Loucy (cell line): ENCODE measurements at regions not wholly inside any gene's neighbourhood (a gene's known extent, or its start where the extent isn't known, plus 50 kb on each side); places are given as distances from the start of the nearest gene placed in this dataset.

Source experiments
- EZH2phosphoT487 ChIP-seq: fragments of 200-600 bp; IDR thresholded peaks from 2 replicates; pipeline ENCODE4 v1.6.1; 2018; ENCODE audit warnings: antibody characterized with exemption, mild to moderate bottlenecking, moderate library complexity, borderline replicate concordance
- TF ChIP-seq, protein P1 (sequence below): fragments of 200-600 bp; sonication (generic); conservative IDR thresholded peaks from 2 replicates; pipeline ENCODE4 v1.5.1; 2014; ENCODE audit warnings: mild to moderate bottlenecking, antibody characterized with exemption, low read length

DNA sequence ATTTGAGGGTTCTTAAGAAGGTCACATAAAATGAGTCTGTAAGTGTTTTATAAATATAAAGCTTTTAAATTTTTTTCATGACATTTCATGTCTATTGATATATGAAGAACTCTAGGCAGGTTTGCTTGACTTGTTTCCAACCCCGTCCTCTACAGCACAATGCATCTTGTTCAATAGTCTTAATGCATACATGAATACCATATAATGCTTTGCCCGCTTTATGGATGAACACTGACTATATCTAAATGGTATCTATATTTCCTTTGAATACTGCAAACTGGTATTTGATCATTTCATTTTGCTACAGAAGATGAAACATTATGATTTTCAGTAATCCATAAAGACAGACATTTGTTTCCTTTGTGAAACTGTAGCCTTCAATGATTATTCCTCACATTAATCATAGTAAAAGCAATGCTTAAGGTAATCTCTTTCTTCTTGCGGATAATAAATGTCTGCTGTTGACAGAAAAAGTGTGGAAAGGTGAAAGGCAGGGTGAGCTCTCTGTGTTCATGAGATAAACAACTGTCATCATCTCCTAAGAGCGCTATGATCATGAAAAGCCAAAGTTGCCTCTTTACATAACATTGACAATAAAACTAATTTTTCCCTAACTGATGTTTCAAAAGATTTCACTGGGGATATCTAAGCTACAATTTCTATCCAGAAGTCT is 645.1 kb downstream of the CDH8 start:
- TF ChIP-seq, protein P1, sequence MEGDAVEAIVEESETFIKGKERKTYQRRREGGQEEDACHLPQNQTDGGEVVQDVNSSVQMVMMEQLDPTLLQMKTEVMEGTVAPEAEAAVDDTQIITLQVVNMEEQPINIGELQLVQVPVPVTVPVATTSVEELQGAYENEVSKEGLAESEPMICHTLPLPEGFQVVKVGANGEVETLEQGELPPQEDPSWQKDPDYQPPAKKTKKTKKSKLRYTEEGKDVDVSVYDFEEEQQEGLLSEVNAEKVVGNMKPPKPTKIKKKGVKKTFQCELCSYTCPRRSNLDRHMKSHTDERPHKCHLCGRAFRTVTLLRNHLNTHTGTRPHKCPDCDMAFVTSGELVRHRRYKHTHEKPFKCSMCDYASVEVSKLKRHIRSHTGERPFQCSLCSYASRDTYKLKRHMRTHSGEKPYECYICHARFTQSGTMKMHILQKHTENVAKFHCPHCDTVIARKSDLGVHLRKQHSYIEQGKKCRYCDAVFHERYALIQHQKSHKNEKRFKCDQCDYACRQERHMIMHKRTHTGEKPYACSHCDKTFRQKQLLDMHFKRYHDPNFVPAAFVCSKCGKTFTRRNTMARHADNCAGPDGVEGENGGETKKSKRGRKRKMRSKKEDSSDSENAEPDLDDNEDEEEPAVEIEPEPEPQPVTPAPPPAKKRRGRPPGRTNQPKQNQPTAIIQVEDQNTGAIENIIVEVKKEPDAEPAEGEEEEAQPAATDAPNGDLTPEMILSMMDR: no peak
- TF ChIP-seq EZH2phosphoT487: no peak
